GM21515 (cell line): ENCODE measurements at regions not wholly inside any gene's neighbourhood (a gene's known extent, or its start where the extent isn't known, plus 50 kb on each side); places are given as distances from the start of the nearest gene placed in this dataset.
"Not testable (repeated sequence)": the region's sequence is repeated elsewhere in the genome, so short reads cannot be mapped to it uniquely, and the experiment has no call there.

ENCODE experiments used
- ATAC-seq: cut with Tn5 transposase; IDR thresholded peaks from one replicate; pipeline ENCODE4 v1.9.1; 2021; ENCODE audit not compliant: unreplicated experiment

DNA sequence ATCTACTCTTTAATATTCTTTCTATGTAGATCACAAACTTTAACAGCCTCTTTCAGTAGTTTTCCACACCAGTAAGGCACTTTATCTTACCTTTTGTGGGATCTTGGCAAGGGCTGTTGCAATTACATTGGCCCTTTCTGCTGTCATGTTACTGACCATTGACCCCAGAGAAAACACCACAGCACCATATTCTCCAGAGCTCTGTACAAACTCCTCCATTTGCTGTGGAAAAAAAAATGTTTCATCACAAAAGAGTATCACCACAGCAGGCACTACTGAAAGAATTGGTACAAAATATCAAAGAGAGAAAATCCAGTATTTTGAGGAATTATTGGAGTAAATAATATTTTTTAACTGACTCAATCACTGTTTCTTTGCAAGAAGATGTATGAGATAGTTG lies 62.3 kb upstream of the UGT2A3 start:
- not testable (repeated sequence) for ATAC-seq

GRCh38 chr4:69017986-69018385 lies 66.4 kb upstream of the UGT2A3 start:
- not testable (repeated sequence) for ATAC-seq

DNA sequence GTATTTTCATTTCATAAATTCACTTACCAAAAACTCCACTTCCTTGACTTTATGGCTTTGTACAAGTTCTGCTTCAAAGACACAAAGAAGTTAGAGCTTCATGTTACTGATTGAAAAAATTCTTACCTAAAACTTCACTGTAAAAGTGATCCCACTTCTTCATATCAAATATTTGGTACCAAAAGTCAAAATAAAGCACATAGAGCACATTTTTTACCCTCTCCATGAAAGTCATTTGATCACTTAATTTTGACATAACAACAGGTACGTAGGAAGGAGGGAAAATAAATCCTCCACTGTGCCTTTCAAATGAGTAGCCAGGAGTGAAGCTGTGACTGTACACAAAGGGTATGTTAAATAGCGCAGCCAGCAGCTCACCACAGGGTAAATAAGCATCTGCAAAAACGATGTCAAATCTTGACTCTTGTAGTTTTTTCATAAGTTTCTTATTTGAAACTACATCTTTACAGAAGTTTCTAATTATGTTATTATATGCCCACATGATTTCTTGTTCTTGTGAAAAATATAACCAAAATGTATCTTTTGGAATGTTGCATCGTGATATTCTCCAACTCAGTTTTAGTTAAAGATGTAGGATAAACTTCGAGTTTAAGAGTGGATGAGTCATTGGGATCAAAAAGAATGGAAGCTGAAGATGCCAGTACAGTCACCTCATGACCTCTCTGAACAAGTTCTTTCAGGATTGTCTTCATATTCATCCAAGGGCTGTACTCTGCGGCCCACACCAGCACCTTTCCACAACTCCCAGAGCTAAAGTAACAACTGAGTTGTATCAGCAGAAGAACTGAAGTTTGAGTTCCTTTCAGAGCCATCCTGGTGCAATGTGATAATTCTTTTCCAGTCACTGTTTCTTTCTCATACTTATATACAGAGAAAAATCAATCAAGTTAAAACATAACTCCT lies 68.2 kb upstream of the UGT2A3 start:
- not testable (repeated sequence) for ATAC-seq

DNA sequence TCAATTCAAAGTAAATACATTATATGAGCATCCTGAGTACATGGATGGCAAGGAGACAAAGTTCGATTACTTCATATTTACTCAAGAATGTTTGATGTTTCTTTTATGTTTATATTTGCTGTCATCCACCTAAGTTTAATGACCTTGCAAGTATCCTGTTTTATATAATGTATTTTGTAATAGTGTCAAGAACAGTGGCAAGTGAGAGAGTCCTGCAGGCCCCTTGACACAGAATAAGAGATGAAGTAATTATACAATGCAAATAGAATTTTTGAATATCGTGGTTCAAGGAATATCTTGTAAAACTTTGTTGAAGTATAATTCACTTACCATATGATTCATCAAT lies 68.8 kb upstream of the UGT2A3 start:
- not testable (repeated sequence) for ATAC-seq

DNA sequence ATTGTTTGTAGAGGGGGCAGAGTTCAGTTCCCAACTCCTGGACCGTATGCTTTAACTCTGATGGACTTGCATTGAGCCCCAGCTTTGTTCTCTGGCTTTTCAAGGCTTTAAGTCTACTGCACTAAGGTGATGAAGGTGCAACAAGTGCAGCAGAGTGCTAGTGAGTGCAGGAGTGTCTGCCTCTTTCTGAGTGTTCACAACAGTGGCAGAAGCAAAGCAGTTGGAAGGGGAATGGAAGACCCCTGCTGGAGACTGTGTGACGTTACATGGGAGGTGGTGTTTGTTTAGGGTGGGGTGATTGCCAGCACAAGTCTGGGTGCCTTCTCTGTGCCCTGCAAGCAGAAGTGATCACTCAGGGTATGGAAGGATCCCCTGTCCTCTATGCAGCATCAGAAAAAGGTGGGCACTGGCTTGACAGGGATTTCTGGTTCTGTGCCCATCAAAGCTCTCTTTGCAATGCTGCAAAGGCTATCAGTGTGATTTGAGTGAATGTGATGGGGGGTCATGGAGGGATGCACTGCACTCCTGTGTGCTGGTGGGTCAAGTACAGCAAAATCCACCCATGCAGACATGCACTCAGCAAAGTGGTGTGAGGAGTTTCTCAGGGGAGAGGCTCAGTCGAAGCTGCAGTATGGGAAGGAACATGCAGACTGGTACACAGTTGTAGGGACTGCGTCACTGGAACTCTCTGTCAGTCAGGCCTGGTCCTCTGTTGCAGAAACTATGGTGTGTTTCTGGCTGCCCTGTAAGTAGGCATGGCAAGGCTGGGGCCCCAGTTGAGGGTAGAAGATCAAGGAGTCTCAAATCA lies 70.9 kb upstream of the UGT2B7 start:
- peak; percentile 78 for ATAC-seq

GRCh38 chr4:69025999-69026387 lies 70.3 kb upstream of the UGT2B7 start:
- no peak for ATAC-seq

GRCh38 chr4:69026974-69027373 lies 69.3 kb upstream of the UGT2B7 start:
- no peak for ATAC-seq

GRCh38 chr4:69030326-69030725 lies 65.9 kb upstream of the UGT2B7 start:
- ATAC-seq, result no peak

DNA sequence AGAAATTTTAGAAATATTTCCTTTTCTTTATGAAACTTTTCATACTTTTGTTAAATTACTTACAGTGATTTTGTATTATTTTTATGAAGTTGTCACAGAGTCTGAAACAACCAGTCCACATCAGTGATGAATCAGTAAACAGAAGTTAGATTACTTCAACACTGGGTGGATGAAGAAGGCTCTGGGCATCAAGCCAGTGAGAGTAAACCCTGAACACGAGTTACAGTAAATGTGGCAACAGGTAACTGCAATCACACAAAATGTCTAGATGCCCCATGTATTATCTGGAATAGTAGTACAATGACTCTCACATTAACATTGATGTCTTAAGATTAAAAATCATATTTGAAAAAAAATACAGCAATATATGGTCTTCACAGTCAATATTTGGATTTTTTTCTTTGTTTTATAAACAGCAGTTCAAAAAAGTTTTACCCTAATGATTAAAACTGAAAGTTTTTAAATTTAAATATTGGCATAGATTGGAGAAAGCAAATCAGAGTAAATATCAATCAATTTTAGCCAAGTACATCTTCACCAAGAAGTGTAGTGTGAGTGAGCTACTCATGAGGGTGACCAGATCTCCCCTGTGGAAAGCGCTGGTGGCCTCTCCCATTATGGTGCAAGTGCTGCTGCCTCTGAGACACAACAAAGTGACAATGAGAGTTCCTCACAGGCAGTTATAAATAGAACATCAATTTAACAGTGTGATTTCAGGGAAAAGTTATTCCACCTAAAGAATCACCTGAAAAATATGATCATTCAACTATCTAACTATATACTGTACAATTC lies 63.2 kb upstream of the UGT2B7 start:
- ATAC-seq, result no peak

- not testable (repeated sequence) for ATAC-seq
These were observed 61.9 kb upstream of the UGT2B7 start for GRCh38 chr4:69034315-69034740.

GRCh38 chr4:69038582-69038981 lies 57.7 kb upstream of the UGT2B7 start:
- ATAC-seq, result no peak

- no peak for ATAC-seq
These were observed 57.2 kb upstream of the UGT2B7 start for GRCh38 chr4:69039071-69039470.

- ATAC-seq, result no peak
These were observed 52.0 kb upstream of the UGT2B7 start for GRCh38 chr4:69044247-69044646.
